Large intestine (tissue), 3 donors: ENCODE measurements at regions not wholly inside any gene's neighbourhood (a gene's known extent, or its start where the extent isn't known, plus 50 kb on each side); places are given as distances from the start of the nearest gene placed in this dataset.

ENCODE experiments used
- DNase-seq, 2 donors: peaks; one replicate each; pipeline versions ENCODE4 v3.0.0 to v3.0.0-alpha.2; 2013
- H3K27ac ChIP-seq: one replicate; pipeline ENCODE4 v1.5.1; 2013; ENCODE audit warnings: low read length
- H3K27me3 ChIP-seq: 2 replicates; pipeline ENCODE4 v1.6.1; 2013; ENCODE audit warnings: low read length; ENCODE audit not compliant: control insufficient read depth, insufficient read depth
- H3K36me3 ChIP-seq: 2 replicates; pipeline ENCODE4 v1.6.1; 2013; ENCODE audit warnings: low read length; ENCODE audit not compliant: control insufficient read depth, insufficient read depth
- H3K4me1 ChIP-seq: one replicate; pipeline ENCODE4 v1.6.1; 2013; ENCODE audit warnings: low read length; ENCODE audit not compliant: control insufficient read depth, insufficient read depth
- H3K4me3 ChIP-seq: one replicate; pipeline ENCODE4 v1.5.1; 2013; ENCODE audit warnings: low read length
- H3K9me3 ChIP-seq: one replicate; pipeline ENCODE4 v1.6.1; 2013; ENCODE audit warnings: mild to moderate bottlenecking, low read depth, low read length, moderate library complexity; ENCODE audit not compliant: control insufficient read depth
- WGBS: methylation state at CpG from one replicate; pipeline ENCODE4 v1.1.5; 2013; ENCODE audit warnings: low lambda C conversion rate; ENCODE audit not compliant: insufficient coverage; 5-methylcytosine and 5-hydroxymethylcytosine counted together

DNA sequence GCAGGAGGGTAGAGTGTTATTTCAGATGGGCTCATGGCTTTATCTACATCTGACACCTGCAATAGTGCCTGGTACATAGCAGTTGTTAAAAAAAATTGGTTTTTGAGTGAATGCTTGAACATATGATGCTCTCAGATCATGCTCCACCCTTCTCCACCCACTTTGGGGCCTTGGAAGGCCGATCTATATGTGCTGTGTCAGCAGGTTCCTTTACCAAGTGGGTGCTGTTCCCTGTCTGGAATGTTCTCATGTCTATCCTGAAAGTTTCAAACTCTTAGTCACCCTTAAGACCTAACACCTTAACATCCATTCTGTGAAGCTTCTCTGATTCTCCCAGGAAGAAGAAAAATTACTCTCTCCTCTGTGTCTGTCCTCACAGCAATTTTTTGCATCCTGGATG, 556.3 kb upstream of the TBX3 start:
- H3K27ac ChIP-seq = no peak overlapping the region
- H3K9me3 ChIP-seq = no peaks in the 10 kb centered on the region
- no peak overlapping the region for H3K4me3 ChIP-seq
- H3K27me3 ChIP-seq = no peaks in the 10 kb centered on the region
- WGBS = no CpG with 5 or more reads among the region's 1 CpG
- H3K36me3 ChIP-seq = no peaks in the 10 kb centered on the region
- DNase-seq = no peak
- H3K4me1 ChIP-seq = no peaks in the 10 kb centered on the region

GRCh38 chr12:115235880-115236279, 551.9 kb upstream of the TBX3 start:
- 17% methylated on average over 1 of the region's 1 CpG for WGBS
- no peak overlapping the region for H3K27ac ChIP-seq
- H3K9me3 ChIP-seq = no peaks in the 10 kb centered on the region

DNA sequence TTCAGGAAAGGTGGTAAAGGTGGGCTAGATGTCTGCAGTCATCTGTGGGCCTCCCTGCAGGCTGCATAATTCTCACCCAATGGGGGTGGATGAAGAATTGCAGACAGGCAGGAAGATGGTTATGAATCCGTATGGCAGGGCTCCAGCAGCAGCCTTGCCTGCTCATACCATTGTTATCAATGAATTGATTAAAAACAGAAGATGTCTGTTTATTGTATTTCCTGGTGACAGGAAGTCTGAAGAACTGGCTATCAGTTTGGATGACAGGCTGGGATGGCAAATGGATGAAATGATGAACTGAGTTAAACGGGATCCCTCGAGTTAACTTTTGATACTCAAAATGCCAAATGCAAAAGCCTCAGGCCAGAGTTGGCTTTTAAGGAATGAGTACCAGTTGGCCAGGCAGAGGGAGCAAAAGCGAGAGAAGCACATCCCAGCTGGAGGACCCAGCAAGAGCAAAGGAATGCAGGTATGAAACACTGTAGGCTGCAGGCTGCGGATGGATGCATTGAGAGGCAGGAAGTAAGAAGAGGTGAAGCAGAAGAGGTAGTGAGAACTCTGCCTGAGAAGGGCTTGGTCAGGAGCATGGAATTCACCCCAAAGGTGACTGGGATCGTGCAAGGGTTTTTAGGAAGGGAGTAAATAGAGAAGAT, 550.0 kb upstream of the TBX3 start:
- no peak overlapping the region for H3K27ac ChIP-seq
- 76% methylated on average over 5 of the region's 6 CpGs for WGBS
- H3K27me3 ChIP-seq = no peaks in the 10 kb centered on the region
- no peak for DNase-seq
- H3K4me3 ChIP-seq = no peak overlapping the region
- H3K4me1 ChIP-seq = peaks cover 6% of the 10 kb centered on the region
- H3K36me3 ChIP-seq = no peaks in the 10 kb centered on the region
- no peaks in the 10 kb centered on the region for H3K9me3 ChIP-seq

More at GRCh38 chr12:115235880-115236279, 551.9 kb upstream of the TBX3 start:
- no peaks in the 10 kb centered on the region for H3K4me1 ChIP-seq
- peak in 1 of 2 donors; percentile 37 for DNase-seq
- no peak overlapping the region for H3K4me3 ChIP-seq
- H3K27me3 ChIP-seq = no peaks in the 10 kb centered on the region
- H3K36me3 ChIP-seq = no peaks in the 10 kb centered on the region

- H3K4me3 ChIP-seq = no peak overlapping the region
- 75% methylated on average over 1 of the region's 7 CpGs for WGBS
- H3K27ac ChIP-seq = no peak overlapping the region
- H3K4me1 ChIP-seq = peaks cover 6% of the 10 kb centered on the region
- H3K9me3 ChIP-seq = no peaks in the 10 kb centered on the region
- no peaks in the 10 kb centered on the region for H3K27me3 ChIP-seq
- DNase-seq = no peak
- no peaks in the 10 kb centered on the region for H3K36me3 ChIP-seq
These were observed 548.6 kb upstream of the TBX3 start for GRCh38 chr12:115232455-115233156.

DNA sequence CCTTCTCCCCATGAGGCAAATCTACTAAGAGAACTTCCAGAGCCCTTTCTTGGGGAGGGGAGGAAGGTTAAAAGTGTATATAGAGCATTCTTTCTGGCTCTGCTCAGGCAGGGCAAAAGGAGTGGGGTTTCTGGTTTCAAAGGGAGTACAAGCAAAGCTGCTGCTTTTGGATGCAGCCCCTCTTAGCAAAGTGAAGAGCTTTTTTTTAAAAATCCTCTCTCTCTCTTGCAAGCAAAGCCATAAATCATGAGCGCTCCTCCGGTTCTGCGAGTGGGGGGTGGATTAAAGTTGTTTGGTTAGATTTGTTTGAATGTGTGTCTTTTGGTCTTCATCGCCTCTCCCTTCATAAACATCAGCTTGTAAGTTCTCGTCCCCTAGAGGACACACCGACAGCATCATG, 546.6 kb upstream of the TBX3 start:
- peak in 1 of 2 donors; percentile 20 for DNase-seq
- H3K36me3 ChIP-seq = no peaks in the 10 kb centered on the region
- H3K4me3 ChIP-seq = no peak overlapping the region
- peaks cover 6% of the 10 kb centered on the region for H3K4me1 ChIP-seq
- no peaks in the 10 kb centered on the region for H3K27me3 ChIP-seq
- no peaks in the 10 kb centered on the region for H3K9me3 ChIP-seq
- no CpG with 5 or more reads among the region's 6 CpGs for WGBS
- no peak overlapping the region for H3K27ac ChIP-seq

DNA sequence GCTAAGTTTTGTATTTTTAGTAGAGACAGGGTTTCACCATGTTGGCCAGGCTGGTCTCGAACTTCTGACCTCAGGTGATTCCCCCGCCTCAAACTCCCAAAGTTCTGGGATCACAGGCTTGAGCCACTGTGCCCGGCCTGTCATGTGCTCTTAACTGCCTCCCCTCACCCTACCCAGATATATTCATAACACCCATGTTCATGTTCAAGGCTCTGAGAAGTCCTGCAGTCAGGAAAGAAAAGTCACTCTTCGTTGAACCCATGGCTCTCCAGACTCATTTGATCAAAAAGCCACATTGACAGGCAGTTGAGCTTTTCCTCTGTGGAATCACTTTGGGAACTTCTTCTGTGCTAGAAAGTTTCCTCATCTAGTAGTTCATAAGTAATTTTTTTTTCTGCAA, 545.5 kb upstream of the TBX3 start:
- Histone ChIP-seq H3K27me3 (no peaks in the 10 kb centered on the region), H3K4me3 (no peak overlapping the region), H3K4me1 (peaks cover 6% of the 10 kb centered on the region), H3K9me3 (no peaks in the 10 kb centered on the region), H3K36me3 (no peaks in the 10 kb centered on the region), H3K27ac (no peak overlapping the region)
- DNase-seq = no peak
- WGBS = no CpG with 5 or more reads among the region's 4 CpGs

- no CpG with 5 or more reads among the region's 4 CpGs for WGBS
- H3K36me3 ChIP-seq = no peaks in the 10 kb centered on the region
These were observed 544.5 kb upstream of the TBX3 start for GRCh38 chr12:115228434-115228833.

DNA sequence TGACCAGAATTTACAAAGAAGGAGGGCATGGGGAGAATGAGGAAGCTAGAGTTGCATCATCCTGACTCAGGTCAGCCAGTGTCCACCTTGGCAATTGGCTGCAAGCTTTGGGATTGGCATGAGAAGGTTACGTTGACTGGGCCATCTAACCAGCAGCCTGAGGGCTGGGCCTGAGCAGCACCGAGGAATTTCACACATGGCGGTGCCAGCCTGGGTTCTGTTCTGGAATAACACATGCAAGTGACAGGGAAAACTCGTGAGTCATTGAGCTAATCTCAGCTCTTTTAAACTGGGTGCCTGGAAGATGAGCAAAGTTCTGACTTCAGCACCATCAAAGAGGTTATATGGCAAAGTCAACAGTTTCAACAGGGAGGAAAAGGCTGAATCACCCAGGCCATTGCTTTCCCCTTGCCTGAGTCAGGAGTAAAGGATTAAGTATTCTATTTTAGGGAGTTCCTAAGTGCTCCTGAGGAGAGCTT, 543.2 kb upstream of the TBX3 start:
- Histone ChIP-seq H3K27ac (peak overlapping the region; percentile 6), H3K36me3 (no peaks in the 10 kb centered on the region), H3K27me3 (no peaks in the 10 kb centered on the region), H3K9me3 (no peaks in the 10 kb centered on the region), H3K4me3 (no peak overlapping the region), H3K4me1 (peaks cover 6% of the 10 kb centered on the region)
- DNase-seq = peak; percentile 75 to 85
- WGBS = no CpG with 5 or more reads among the region's 4 CpGs

More at GRCh38 chr12:115228434-115228833, 544.5 kb upstream of the TBX3 start:
- Histone ChIP-seq H3K9me3 (no peaks in the 10 kb centered on the region), H3K4me1 (peaks cover 6% of the 10 kb centered on the region), H3K4me3 (no peak overlapping the region), H3K27me3 (no peaks in the 10 kb centered on the region), H3K27ac (no peak overlapping the region)
- DNase-seq = no peak

DNA sequence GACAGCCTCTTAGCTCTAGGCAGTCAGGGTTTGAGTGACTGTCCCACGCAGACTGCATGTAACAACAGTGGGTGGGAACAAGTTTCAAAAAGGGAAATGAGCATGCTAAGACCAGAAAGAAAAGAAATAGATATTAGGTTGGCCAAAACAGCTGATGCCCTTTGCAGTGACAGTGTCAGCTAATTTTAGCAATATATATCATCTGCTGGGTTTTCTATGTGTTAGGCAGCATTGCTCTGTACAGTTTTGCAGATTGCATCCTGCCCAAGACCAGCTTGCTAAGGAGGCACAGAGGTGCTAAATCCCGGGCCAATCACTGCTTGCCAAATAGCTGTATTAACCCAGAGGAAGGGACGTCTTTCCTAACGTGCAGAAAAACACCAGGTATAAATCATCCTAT, 541.9 kb upstream of the TBX3 start:
- no peak overlapping the region for H3K27ac ChIP-seq
- no peaks in the 10 kb centered on the region for H3K9me3 ChIP-seq
- WGBS = no CpG with 5 or more reads among the region's 4 CpGs
- no peaks in the 10 kb centered on the region for H3K27me3 ChIP-seq
- DNase-seq = no peak
- H3K36me3 ChIP-seq = no peaks in the 10 kb centered on the region
- peaks cover 6% of the 10 kb centered on the region for H3K4me1 ChIP-seq
- H3K4me3 ChIP-seq = no peak overlapping the region

DNA sequence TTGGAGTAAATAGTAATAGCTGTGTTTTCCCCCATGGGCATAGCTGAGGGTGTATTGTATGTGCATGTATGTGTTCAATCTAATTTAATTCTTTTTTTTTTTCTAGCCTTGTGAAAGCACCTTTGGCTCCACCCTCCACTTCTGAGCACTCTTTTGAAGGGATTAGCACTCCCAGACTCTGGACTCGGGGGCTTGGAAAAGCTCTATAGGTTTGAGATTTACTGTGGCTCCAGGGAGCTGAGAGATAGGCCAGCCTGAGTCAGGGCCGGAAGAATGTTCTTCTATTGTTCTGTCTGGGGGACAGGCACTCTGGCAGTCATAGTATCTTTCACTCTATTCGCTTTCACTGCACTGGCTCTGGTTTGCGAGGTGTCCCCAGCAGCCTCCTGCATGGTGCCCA, 540.0 kb upstream of the TBX3 start:
- no peaks in the 10 kb centered on the region for H3K4me1 ChIP-seq
- WGBS = no CpG with 5 or more reads among the region's 4 CpGs
- H3K27me3 ChIP-seq = no peaks in the 10 kb centered on the region
- DNase-seq = peak in 1 of 2 donors; percentile 67
- H3K9me3 ChIP-seq = no peaks in the 10 kb centered on the region
- H3K27ac ChIP-seq = no peak overlapping the region
- no peak overlapping the region for H3K4me3 ChIP-seq
- H3K36me3 ChIP-seq = no peaks in the 10 kb centered on the region
